Mammary epithelial cell (primary cell): ENCODE measurements at regions not wholly inside any gene's neighbourhood (a gene's known extent, or its start where the extent isn't known, plus 50 kb on each side); places are given as distances from the start of the nearest gene placed in this dataset.

Experiments used
- CTCF ChIP-seq, 2 donors: IDR thresholded peaks in 1 of 2; conservative IDR thresholded peaks in 1 of 2; 2 replicates each; pipeline ENCODE4 v1.5.1; 2011 to 2012; ENCODE audit warnings: inconsistent platforms in 2 of 2, low read length in 2 of 2, mild to moderate bottlenecking in 2 of 2, control low read depth in 1 of 2, low read depth in 1 of 2; ENCODE audit not compliant: insufficient read depth in 1 of 2; ENCODE audit errors: extremely low read depth in 1 of 2
- EZH2 ChIP-seq: IDR thresholded peaks from 2 replicates; pipeline ENCODE4 v1.6.1; 2012; ENCODE audit warnings: low read length, inconsistent platforms, borderline replicate concordance

GRCh38 chr19:32131005-32131404 lies 214.4 kb upstream of the ZNF507 start:
- TF ChIP-seq CTCF (conservative IDR thresholded peaks at IDR 0.05 in 1 of 2, IDR thresholded peaks at IDR 0.05 in 1 of 2; ENCODE audit: extremely low read depth in 1 of 2, insufficient read depth in 1 of 2, low read depth in 1 of 2, low read length in 2 of 2) (no peak), EZH2 (no peak)
